Breast epithelium (tissue), 3 donors: ENCODE measurements at regions not wholly inside any gene's neighbourhood (a gene's known extent, or its start where the extent isn't known, plus 50 kb on each side); places are given as distances from the start of the nearest gene placed in this dataset.

Experiments used
- CTCF ChIP-seq, 3 donors: fragments of 450-650 bp; IDR thresholded peaks; one replicate each; pipeline ENCODE4 v1.5.1; 2016 to 2017; ENCODE audit warnings: antibody characterized with exemption in 3 of 3, mild to moderate bottlenecking in 3 of 3, moderate library complexity in 3 of 3
- POLR2AphosphoS5 ChIP-seq, 3 donors: sonication (generic); formaldehyde crosslinking; IDR thresholded peaks; one replicate each; pipeline ENCODE4 v1.6.1; 2017; ENCODE audit warnings: antibody characterized with exemption in 3 of 3

GRCh38 chr16:59410451-59410850 is 676.3 kb upstream of the GOT2 start:
- TF ChIP-seq CTCF (IDR thresholded peaks at IDR 0.05) (no peak), POLR2AphosphoS5 (IDR thresholded peaks at IDR 0.05) (no peak)
